ENCODE measurements at regions not wholly inside any gene's neighbourhood (a gene's known extent, or its start where the extent isn't known, plus 50 kb on each side); places are given as distances from the start of the nearest gene placed in this dataset.

DNA sequence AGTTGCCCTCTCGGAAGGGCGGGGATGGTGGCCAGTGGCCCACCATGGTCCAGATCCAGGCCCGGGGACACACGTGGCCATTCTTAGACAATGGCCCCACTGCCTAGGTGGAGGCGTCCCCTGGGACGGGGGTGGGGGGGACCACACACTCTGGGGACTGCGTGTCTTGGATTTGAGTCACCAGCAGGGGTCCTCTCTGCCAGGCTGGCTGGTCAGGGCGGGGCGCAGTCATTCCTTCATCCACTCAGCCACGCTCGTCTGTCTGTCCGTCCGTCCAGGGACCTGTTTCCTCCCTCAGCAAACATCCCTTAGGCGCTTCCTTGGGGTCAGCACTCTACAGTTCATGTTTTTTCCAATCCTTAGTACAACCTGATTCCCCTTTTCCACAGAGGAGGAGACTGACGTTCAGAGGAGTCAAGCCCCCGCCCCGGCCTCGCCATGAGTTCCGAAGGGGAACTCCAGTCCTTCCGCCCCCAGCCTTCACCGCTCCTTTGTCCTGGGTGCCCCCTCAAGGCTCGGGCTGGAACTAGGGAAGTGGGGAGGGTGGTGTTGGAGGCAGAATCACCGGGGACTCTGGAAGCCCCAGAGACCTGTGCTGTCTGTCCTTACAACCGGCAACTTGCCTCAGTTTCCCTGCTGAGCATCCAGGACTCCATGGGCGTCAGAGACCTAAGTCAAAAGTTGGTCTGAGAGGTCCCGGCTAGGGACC is 276.6 kb upstream of the MVB12B start:
- Mint-ChIP-seq H3K4me3 (no peak overlapping the region), H3K36me3 (ENCODE audit: low read depth) (no peaks in the 10 kb centered on the region)

GRCh38 chr9:126050605-126050990 is 276.0 kb upstream of the MVB12B start:
- H3K36me3 Mint-ChIP-seq (ENCODE audit: low read depth): no peaks in the 10 kb centered on the region
- no peaks in the 10 kb centered on the region for H3K4me1 Mint-ChIP-seq (ENCODE audit: low read depth)
- no peak overlapping the region for H3K4me3 Mint-ChIP-seq
- peaks cover 5% of the 10 kb centered on the region for H3K9me3 Mint-ChIP-seq
- no peak overlapping the region for H3K27ac Mint-ChIP-seq
- no peaks in the 10 kb centered on the region for H3K27me3 Mint-ChIP-seq (ENCODE audit: low read depth)

More for the DNA sequence above, 276.6 kb upstream of the MVB12B start:
- no peaks in the 10 kb centered on the region for H3K27me3 Mint-ChIP-seq (ENCODE audit: low read depth)
- H3K4me1 Mint-ChIP-seq (ENCODE audit: low read depth): no peaks in the 10 kb centered on the region
- no peak overlapping the region for H3K27ac Mint-ChIP-seq
- peaks cover 6% of the 10 kb centered on the region for H3K9me3 Mint-ChIP-seq

- Mint-ChIP-seq H3K36me3 (ENCODE audit: low read depth) (no peaks in the 10 kb centered on the region), H3K9me3 (no peaks in the 10 kb centered on the region), H3K27me3 (ENCODE audit: low read depth) (no peaks in the 10 kb centered on the region), H3K4me1 (ENCODE audit: low read depth) (no peaks in the 10 kb centered on the region), H3K27ac (no peak overlapping the region), H3K4me3 (no peak overlapping the region)
Observed at GRCh38 chr9:126051446-126052130, 275.0 kb upstream of the MVB12B start.

GRCh38 chr9:126052791-126053190 is 273.8 kb upstream of the MVB12B start:
- Mint-ChIP-seq H3K9me3 (no peaks in the 10 kb centered on the region), H3K27me3 (ENCODE audit: low read depth) (no peaks in the 10 kb centered on the region), H3K4me3 (no peak overlapping the region), H3K4me1 (ENCODE audit: low read depth) (no peaks in the 10 kb centered on the region), H3K27ac (no peak overlapping the region), H3K36me3 (ENCODE audit: low read depth) (no peaks in the 10 kb centered on the region)

DNA sequence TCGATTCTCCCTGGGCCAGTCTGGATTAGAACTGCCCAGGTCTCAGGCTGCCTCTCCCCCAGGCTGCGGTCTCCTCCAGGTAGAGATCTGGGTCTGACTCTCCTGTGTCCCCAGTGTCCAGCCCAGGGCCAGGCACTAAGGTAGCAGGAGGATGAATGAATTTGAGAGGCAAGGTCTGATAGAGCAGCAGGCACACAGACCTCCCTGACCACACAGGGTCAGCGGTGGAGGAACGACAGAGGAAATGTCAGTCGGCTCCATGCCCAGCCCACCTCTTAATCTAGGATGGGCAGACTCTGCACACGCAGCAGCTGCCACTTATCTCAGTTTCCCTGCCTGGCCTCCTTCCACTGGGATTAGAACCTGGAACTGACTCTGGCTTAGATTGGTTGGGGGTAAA is 272.7 kb upstream of the MVB12B start:
- Mint-ChIP-seq H3K27ac (no peak overlapping the region), H3K4me3 (no peak overlapping the region), H3K4me1 (ENCODE audit: low read depth) (no peaks in the 10 kb centered on the region), H3K36me3 (ENCODE audit: low read depth) (no peaks in the 10 kb centered on the region), H3K9me3 (no peaks in the 10 kb centered on the region), H3K27me3 (ENCODE audit: low read depth) (no peaks in the 10 kb centered on the region)

DNA sequence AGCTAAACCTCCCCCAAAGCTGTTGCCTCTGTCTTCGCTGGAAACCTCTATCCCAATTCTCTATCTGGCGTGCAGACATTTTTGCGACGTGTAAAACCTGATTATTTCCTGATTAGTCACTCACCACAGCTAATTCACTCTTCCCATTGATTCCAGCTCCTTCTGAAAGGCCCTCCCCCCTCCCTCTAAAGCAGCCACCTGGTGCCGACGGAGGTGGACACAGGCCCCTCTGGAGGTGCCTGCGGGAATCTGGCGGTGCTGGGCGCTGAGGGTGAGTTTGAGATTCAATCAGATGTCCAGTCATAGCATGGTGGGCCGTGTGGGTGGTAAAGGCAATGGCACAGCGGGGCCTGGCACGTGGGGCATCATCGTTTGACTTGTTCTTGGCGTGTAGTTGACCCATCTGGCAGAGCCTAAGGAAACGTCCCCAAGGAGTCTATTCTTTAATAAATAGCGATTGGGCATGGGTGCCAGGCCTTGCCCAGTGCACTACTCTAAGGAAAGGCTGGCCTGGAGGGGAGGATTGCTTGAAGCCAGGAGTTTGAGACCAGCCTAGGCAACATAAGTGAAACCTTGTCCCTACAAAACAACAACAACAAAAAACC is 271.1 kb upstream of the MVB12B start:
- Mint-ChIP-seq H3K36me3 (ENCODE audit: low read depth) (no peaks in the 10 kb centered on the region), H3K27me3 (ENCODE audit: low read depth) (no peaks in the 10 kb centered on the region), H3K9me3 (no peaks in the 10 kb centered on the region), H3K4me1 (ENCODE audit: low read depth) (no peaks in the 10 kb centered on the region), H3K27ac (no peak overlapping the region), H3K4me3 (no peak overlapping the region)

DNA sequence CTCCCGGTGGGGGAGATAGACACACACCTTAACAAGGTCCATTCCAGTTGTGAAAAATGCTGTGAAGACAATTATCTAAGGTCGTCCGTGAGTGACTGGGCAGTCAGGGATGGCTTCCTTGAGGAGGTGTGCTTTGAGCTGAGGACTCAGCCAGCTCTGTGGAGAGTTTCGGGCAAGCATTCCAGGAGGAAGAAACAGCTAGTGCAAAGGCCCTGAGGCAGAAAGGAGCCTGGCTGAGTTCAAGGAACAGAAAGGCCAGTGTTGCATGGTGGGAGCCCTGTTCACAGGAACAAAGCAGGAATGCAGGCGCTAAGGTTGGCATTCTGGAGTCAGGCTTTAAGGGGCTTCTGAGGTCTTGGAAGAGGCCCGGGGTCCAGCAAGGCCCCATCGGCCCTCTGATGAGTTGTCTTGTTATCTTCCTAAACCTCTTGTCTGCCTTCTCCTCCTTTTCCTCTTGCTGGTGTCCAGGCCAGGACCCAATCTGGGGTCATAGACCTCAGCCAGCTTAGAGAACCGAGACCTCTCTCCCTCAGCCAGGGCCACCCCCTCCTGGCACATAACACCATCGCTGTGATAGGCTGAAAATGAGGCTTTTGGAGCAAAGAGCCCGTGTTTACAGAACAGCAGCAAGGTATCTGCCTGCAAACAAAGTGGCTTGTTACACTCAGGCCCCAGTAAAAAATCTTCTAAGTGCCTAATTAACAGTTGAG is 270.2 kb upstream of the MVB12B start:
- H3K27me3 Mint-ChIP-seq (ENCODE audit: low read depth): no peaks in the 10 kb centered on the region
- no peaks in the 10 kb centered on the region for H3K36me3 Mint-ChIP-seq (ENCODE audit: low read depth)
- no peaks in the 10 kb centered on the region for H3K4me1 Mint-ChIP-seq (ENCODE audit: low read depth)
- H3K4me3 Mint-ChIP-seq: no peak overlapping the region
- H3K9me3 Mint-ChIP-seq: no peaks in the 10 kb centered on the region
- H3K27ac Mint-ChIP-seq: no peak overlapping the region

DNA sequence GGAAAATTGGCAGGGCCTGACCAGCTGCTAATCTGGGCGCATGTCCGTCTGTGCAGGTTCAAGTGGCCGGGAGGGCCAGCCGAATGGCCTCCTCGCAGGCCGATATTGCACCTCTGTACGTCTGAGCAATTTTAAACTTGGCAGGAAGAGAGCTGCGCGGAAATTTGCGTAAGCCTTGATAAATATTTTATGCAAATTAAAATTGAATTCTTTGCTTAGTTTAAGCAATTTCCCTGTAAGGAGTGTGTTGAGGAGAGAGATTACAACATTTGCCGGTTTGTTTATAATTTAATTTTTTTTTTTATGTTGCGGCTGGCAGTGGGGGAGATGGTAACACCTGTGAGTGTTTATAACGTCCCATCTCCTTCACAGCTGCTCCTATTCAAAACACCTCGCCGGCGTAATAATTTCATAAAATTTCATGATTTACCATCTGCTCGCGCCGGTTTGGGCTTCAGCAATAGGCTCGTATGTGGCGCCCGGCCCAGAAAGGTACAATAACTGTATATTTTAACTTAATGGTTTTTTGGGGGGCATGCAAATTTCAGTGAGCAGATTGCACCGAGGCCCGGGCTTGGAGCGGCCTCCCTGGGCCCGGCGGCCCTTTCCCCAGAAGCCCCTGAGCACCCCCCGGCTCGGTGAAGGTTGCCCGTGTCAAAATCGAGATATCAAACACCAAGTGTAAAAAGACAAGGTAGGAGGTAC is 269.4 kb upstream of the MVB12B start:
- Mint-ChIP-seq H3K27me3 (ENCODE audit: low read depth) (no peaks in the 10 kb centered on the region), H3K36me3 (ENCODE audit: low read depth) (no peaks in the 10 kb centered on the region), H3K9me3 (no peaks in the 10 kb centered on the region), H3K4me3 (no peak overlapping the region), H3K27ac (no peak overlapping the region), H3K4me1 (ENCODE audit: low read depth) (no peaks in the 10 kb centered on the region)

GRCh38 chr9:126058011-126058531 is 268.6 kb upstream of the MVB12B start:
- H3K36me3 Mint-ChIP-seq (ENCODE audit: low read depth): no peaks in the 10 kb centered on the region
- H3K27me3 Mint-ChIP-seq (ENCODE audit: low read depth): no peaks in the 10 kb centered on the region
- H3K9me3 Mint-ChIP-seq: no peaks in the 10 kb centered on the region
- no peak overlapping the region for H3K27ac Mint-ChIP-seq
- no peak overlapping the region for H3K4me3 Mint-ChIP-seq
- no peaks in the 10 kb centered on the region for H3K4me1 Mint-ChIP-seq (ENCODE audit: low read depth)

DNA sequence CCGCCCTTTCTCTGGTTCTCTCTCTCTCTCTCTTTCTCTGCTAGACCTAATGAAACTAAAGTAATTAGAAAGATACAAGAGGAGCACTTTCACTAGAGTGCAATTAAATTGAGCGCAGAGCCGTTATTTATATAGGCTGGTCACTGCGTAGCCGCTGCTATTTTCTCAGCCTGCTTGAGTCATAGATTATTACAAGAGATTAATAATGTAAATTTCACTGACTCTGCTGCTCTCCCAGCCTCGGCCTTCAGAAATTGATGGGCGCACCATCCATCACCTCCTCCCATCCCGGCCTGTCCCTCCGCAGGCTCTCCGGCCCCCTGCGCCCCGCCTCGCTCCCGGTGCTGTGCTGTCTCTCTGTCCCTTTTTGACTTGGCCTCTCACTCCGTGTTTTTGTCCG is 268.0 kb upstream of the MVB12B start:
- Mint-ChIP-seq H3K27ac (no peak overlapping the region), H3K9me3 (no peaks in the 10 kb centered on the region), H3K4me1 (ENCODE audit: low read depth) (no peaks in the 10 kb centered on the region), H3K27me3 (ENCODE audit: low read depth) (no peaks in the 10 kb centered on the region), H3K4me3 (no peak overlapping the region), H3K36me3 (ENCODE audit: low read depth) (no peaks in the 10 kb centered on the region)

GRCh38 chr9:126061575-126061974 is 265.1 kb upstream of the MVB12B start:
- Mint-ChIP-seq H3K27me3 (ENCODE audit: low read depth) (no peaks in the 10 kb centered on the region), H3K27ac (no peak overlapping the region), H3K36me3 (ENCODE audit: low read depth) (no peaks in the 10 kb centered on the region)

DNA sequence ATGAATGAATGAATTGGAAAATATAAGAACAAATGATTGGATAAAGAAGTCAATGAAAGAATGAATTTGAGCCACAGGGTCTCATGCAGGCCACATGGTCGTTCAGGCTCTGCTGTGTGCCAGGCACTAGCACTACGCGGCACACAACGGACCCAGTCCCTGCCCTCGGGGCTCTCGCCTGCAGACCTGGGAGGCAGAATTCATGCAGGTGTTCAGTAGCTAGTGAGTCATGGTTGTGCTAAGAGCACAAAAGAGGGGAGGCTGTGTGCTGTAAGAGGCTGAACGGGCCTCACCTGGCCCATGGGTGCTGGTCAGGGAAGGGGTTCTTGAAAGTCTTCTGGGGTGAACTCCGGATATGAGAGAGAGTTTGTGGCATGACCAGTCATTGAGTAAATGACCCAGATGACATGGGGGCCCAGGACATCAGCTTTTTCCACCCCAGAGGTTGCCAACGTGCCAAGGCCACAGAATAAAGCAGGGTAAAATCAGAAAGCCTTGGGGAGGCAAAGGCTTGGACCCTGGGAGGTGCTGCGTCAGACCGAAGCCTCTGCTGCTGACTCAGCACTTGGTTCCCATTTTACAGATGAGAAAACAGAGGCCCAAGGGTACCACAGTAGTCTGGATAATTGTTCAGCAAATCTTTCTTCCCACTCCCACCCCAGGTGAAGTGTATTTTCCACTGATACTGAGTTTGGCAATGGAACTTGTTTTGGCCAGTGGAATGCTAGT is 264.3 kb upstream of the MVB12B start:
- no peak overlapping the region for H3K4me3 Mint-ChIP-seq
- H3K9me3 Mint-ChIP-seq: no peaks in the 10 kb centered on the region
- H3K4me1 Mint-ChIP-seq (ENCODE audit: low read depth): no peaks in the 10 kb centered on the region
- H3K27ac Mint-ChIP-seq: no peak overlapping the region
- H3K27me3 Mint-ChIP-seq (ENCODE audit: low read depth): no peaks in the 10 kb centered on the region
- H3K36me3 Mint-ChIP-seq (ENCODE audit: low read depth): no peaks in the 10 kb centered on the region

More at GRCh38 chr9:126061575-126061974, 265.1 kb upstream of the MVB12B start:
- H3K4me3 Mint-ChIP-seq: no peak overlapping the region
- no peaks in the 10 kb centered on the region for H3K9me3 Mint-ChIP-seq
- H3K4me1 Mint-ChIP-seq (ENCODE audit: low read depth): no peaks in the 10 kb centered on the region

DNA sequence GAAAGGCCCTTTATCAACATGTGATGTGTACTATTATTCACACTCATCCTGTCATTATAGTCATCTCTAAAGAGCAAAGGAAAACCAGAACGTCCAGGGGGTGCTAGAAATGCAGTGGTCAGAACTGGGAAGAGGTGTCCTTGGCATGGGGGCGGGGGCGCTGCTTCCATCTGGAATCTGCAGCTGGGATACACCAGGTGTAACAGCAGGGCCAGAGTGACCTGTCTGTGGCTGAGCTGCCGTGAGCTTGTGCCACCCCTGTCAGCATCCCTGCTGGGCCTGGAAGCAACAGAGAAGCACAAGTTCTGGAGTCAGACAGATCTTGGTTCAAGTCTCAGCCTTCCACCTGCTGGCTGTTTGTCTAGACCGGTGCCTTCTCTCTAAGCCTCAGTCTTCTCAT is 263.3 kb upstream of the MVB12B start:
- Mint-ChIP-seq H3K4me3 (no peak overlapping the region), H3K27me3 (ENCODE audit: low read depth) (no peaks in the 10 kb centered on the region), H3K27ac (no peak overlapping the region), H3K4me1 (ENCODE audit: low read depth) (no peaks in the 10 kb centered on the region), H3K36me3 (ENCODE audit: low read depth) (no peaks in the 10 kb centered on the region), H3K9me3 (no peaks in the 10 kb centered on the region)
